ENCODE measurements at regions not wholly inside any gene's neighbourhood (a gene's known extent, or its start where the extent isn't known, plus 50 kb on each side); places are given as distances from the start of the nearest gene placed in this dataset.

GRCh38 chrX:122220644-122221373 lies 963.3 kb upstream of the GRIA3 start:
- no peak for TF ChIP-seq CTCF (optimal IDR thresholded peaks at IDR 0.05 in 1 of 3, IDR thresholded peaks at IDR 0.05 in 1 of 3, conservative IDR thresholded peaks at IDR 0.05 in 1 of 3; ENCODE audit: extremely low read depth in 1 of 3, insufficient read depth in 2 of 3, low read length in 3 of 3)
- no peak for TF ChIP-seq EZH2 (IDR thresholded peaks at IDR 0.05; ENCODE audit: low read length)

All from keratinocyte (primary cell).